ENCODE measurements at regions not wholly inside any gene's neighbourhood (a gene's known extent, or its start where the extent isn't known, plus 50 kb on each side); places are given as distances from the start of the nearest gene placed in this dataset.

DNA sequence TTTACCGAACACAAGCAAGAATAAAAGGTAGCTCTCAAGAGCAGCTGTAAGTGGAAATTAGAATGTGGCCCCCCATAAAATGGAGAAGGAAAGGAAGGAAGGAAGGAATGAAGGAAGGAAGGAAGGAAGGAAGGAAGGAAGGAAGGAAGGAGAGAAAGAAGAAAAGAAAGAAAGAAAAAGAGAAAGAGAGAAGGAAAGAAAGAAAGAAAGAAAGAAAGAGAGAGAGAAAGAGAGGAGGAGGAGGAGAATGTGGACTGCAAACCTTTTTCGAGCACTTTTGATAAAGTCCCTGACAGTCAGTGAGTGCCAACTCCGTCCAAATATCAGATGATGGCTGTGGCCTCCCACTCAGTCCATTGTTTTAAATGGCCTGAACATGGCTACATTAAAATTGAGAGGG is 53.8 kb upstream of the SNX2 start:
- no peak for DNase-seq

DNA sequence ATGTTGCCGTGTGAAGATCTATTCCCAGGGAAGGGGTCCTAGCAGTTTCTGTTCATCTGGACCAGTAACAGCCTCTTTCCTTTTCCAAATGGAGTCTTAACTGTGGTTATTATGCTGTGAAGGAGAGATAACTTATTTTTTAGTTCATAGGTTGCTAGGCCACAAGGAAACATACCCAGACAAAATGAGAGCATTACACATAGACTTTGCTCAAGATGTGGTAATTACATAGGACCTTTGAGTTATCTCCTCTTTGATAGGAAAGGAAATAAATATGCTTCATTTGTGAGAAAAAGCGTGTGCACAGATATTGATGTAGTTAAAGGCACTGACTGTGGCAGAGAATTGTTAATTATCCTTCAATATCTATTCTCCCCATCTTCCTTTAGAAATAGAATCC is 52.5 kb upstream of the SNX2 start:
- no peak for DNase-seq

DNA sequence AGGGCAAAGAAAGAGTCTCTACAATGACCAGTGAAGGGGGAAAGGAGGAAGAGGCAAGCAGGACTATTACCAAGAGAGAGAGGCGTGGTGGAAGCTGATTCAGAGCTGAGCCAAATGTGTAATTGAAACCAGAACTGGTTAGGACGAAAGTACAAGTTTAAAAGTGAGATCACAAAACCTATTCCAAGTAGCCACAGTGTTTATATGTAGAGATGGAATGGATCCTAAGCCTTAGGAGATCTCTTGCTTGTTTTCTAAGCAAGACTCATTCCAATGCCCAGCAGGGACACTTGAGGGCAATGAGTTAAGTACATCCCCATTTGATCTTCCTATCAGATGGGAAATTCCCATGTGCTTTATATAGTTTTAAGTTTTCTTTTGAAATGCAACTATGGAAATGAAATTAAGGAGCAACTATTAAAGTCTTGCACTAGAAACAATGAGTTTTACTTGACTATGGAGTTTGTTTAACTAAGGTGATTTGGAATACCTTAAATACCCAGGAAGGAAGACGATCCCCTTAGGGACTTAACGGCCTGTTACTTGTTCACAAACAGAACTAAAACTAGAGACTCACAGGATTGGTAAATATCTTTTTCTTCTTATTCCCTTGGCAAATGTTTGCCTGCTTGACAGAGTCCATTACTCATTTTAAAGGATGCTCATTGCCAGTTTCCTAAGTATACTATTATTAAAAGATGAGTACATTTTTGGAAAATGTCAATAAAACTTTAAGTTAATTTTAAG is 51.1 kb upstream of the SNX2 start:
- DNase-seq = no peak
